ENCODE measurements at regions not wholly inside any gene's neighbourhood (a gene's known extent, or its start where the extent isn't known, plus 50 kb on each side); places are given as distances from the start of the nearest gene placed in this dataset.

GRCh38 chr5:171692107-171692506 is 93.5 kb upstream of the SMIM23 start:
- no peak for DNase-seq

DNA sequence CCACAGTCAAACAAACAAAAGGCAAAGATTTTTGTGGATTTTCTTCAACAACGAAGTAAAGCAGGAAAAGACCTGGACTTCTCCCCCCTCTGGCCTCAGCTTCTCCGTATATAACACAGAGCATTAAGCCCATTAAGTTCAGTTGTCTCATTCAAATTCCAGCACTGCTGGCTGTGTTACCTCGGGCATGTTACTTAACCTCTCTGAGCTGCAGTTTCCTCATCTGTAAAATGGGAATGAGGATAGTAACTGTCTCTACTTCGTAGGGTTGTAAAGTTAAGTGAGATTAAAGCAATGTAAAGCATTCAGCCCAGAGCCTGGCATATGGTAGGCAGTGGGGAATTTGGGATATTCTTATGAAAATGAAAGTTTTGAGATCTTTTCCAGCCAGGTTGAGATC is 92.7 kb upstream of the SMIM23 start:
- no peak for DNase-seq

DNA sequence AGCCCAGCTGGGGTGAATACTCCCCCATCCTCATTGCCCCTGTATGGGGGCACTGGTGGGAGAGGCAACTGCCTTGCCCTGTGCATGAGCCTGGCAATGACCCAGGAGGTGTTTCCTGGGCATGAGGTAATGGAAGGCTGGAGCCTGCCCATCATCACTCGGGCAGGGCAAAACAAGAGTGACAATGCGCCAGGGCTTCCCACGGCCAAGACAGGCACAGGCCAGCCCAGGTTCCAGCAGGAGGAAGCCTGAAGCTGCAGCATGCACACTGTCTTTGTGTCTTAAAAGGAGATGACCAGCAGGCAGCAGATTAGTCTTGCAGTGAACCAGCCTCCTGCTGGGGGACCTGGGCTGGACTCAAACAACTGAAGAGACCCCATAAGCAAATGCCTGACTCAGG is 92.2 kb upstream of the SMIM23 start:
- DNase-seq = no peak

DNA sequence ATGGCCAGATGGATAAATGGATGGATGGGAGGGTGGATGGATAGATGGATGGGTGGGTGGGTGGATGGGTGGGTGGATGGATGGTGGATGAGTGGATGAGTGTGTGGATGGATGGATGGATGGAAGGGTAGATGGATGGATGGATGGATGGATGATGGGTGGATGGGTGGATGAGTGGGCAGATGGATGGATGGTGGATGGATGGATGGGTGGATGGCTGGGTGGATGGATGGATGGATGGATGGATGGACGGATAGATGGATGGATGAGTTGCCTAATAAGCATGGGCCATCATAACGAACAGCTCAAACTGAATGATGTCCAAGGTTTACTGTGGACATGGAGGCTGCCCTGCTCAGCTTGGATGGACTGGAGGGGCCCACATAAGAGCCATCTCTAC is 89.8 kb upstream of the SMIM23 start:
- DNase-seq = no peak

DNA sequence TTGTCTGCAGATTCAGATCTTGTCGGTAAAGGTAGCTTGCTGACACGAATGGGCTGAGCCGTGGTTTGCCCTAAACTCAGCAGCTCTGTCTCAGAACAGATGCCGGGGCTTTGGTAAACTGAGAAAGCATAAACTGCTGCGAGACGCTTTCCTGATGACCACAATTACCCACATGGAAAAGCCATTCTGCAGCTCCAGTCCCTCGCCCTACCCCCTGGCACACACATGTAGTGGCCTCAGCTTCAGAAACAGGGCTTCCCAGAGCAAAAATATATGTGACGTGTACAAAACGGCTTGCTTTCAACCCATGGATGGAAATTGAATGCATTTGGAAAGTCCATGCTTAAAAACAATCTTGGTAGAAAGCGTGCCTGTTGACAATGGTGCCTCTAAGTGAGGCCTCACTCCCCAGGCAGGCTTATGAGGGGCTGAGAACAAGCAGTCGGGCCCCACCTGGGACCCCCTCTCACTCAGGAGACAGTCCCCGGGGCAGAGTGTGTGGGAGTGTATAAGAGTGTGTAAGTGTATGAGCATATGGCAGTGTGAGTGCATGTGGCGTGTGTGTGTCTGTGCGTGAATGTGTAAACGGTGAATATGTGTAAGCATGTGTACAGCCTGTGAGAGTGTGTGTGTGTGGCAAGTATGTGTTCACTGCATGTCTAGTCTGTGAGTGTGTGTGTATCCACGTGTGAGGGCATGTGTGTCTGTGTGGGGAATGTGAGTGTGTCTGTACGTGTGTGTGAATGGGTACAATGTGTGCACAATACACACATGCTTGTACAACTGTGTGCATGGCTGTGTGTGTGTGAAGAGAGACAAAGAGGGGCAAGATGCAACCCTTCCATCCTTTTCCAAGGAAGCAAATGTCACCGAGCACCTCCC is 88.2 kb upstream of the SMIM23 start:
- no peak for DNase-seq

DNA sequence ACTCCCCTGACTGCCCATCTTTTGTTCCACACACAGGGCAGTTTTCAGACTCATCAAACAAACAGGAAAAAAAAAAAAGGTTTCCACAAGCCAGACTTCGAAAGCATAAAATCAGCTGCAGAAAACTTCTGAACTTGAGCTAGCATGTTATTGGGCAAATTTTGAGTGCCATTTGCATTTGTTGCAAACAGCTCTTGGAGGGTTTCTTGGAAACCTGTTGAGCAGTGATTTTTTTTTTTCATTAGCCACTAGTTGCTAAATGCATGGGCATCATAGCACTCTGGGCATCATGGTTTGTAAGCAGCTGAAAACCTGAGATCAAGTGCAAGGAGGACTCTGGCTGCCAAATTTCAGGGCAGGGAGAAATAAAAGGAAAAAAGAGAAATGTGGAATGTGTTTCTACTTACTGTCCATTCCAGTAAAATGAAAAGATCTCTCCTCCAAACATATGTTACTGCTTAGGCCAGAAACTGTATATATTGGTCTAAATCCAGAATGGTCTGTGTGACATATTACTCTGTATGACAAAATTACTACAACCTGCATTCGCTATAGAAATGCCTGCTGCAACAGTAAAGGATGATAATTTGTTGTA is 85.2 kb upstream of the SMIM23 start:
- DNase-seq = no peak

DNA sequence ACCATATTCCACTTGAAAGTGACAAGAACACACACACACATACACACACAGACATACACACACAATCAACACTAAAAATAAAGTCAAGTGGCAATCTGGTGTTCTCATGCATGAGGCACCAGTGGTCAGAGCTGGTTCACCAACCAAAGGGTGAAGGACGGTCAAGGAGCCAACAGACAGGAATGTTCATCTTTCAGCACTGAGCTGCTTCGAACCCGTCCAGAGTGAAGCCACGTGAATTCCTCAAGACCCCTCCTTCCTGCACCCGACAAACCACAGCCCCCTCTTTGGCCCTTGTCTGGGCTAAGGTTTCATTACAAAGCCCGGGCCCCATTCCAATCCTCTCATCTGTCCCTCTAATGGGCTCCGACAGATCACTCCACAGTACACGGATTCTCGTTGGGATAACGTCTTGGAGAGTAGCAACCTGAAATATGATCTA is 84.5 kb upstream of the SMIM23 start:
- no peak for DNase-seq

GRCh38 chr5:171702135-171702770 is 83.4 kb upstream of the SMIM23 start:
- no peak for DNase-seq

- no peak for DNase-seq
These were observed 82.5 kb upstream of the SMIM23 start for GRCh38 chr5:171703146-171703545.

DNA sequence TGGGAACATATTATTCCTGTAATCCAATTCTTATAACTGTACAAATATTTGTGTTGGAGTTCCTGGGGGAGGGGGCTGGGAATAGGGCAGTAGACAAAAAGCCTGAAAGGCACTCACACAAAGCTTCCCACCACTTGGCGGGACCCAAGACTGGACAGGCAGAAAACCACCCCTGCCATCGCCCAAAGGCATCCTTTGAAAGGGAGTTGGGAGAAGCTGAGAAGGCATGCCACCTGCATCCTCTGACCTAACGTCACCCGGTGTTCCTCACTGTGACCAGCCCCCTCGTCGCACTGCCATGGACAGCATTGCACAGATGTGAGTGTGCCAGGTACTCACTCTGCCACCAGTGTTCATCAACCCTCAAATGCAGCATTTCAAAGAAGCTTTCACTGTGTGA is 80.6 kb upstream of the SMIM23 start:
- no peak for DNase-seq

- no peak for DNase-seq
These were observed 79.7 kb upstream of the SMIM23 start for GRCh38 chr5:171705830-171706468.

DNA sequence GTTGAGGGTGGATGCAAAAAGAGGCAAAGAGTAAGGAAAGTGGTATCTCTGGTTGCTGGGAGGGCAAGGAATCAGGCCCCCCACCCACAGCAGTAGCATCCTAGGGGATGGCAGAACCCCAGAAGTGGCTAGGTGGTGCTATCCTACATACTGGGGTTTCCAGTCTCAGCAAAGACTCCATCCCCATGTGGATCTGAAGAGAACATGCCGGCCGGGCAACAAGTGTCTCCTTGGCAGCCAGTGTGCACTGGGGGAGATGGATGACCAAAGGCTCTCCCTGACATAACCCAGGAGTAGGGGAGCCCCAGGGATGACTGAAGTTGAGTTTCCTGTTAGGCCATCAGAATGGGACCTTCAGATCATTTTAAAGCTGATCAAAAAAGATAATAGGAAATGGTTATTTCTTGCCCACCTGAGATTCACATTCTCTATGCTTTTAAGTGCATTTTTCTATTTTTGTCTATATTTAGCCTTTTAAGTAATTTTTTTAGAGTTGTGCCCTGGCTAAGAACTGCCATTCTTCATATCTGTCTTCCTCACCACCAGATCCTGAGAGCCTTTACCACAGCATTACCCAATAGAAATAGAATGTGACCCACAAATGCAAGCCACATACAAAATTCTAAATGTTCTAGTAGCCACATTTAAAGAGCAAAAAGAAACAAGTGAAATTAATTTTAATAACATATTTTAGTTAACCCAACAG is 78.7 kb upstream of the SMIM23 start:
- no peak for DNase-seq

GRCh38 chr5:171707442-171707792 is 78.2 kb upstream of the SMIM23 start:
- DNase-seq = no peak

DNA sequence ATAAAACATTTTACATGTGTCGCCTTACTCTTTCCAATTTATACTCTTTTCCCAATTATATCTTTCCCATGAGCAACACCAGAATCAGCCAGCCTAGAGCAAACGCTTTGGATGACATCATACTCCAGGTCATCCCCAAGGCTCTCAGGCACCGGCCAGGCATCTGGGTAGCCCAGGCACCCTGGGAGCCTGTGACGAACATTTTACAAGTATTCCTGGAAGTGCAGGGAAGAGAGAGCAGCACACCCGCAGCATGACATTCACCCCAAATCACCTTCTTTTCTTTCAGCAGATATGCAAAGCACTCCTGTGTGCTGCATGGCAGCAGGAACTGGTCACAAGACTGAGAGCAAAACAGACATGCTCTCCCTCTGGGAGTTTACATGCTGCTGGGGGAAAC is 75.7 kb upstream of the SMIM23 start:
- DNase-seq = no peak

- no peak for DNase-seq
These were observed 75.1 kb upstream of the SMIM23 start for GRCh38 chr5:171710451-171711024.

- no peak for DNase-seq
These were observed 74.0 kb upstream of the SMIM23 start for GRCh38 chr5:171711571-171711970.

GRCh38 chr5:171712616-171713015 is 73.0 kb upstream of the SMIM23 start:
- no peak for DNase-seq

DNA sequence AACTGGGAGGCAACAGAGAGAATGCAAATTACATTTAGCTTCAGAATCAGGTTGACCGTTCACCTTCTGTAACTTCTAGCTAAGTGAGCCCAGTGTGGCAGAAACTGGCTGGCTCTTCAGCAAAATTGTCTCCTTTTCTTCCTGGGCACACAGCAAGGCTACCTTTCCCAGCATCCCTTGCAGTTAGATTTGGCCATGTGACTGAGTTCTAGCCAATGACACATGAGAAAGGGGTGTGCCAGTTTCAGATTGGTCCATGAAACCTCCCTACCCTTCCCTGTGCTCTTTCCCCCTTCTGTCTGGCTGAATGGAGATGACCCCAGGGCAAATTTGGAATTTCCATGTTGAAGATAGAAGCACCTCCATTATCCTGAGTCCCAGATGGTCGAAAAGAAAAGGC is 72.5 kb upstream of the SMIM23 start:
- DNase-seq = no peak

DNA sequence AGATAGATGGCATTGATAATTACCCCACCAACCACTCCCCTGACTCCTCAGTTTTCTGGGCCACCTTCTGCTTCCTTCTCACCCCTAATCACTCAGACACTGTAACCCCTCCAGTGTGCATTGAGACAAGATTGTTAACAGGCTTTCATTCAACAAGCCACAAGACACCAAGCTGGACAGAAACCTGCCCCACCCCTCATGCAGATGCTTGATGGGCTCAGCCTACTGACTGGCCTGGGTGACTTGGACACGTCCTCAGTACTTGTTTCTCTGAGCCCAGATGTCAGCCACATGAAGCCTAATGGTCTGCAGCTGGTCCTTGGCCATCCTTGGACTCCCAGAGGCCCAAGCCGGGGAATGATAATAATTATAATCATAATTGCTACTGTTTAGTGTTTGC is 71.4 kb upstream of the SMIM23 start:
- DNase-seq = no peak

DNA sequence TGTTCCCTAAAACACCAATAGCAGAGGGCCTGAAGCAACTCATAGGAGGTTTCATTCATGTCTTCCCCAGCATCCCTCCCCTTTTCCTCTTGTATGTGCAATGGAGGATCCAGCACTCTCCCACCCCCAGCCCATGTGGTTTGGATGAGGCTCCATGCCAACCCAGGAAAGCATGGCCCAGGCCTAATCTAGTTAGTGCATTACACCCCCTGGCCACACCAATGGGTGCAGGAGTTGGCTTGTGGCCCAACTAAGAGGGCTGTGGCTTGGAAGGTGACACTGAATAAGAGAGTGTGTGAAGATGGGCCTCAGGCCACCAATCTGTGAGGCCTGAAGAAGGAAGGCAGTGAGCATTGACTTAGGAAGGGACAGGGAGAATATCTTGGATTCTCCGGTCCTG is 70.8 kb upstream of the SMIM23 start:
- DNase-seq = no peak

GRCh38 chr5:171715551-171715950 is 70.1 kb upstream of the SMIM23 start:
- no peak for DNase-seq

- DNase-seq = no peak
These were observed 65.5 kb upstream of the SMIM23 start for GRCh38 chr5:171720086-171720485.

- peak; percentile 46 to 49 for DNase-seq
These were observed 64.2 kb upstream of the SMIM23 start for GRCh38 chr5:171721464-171721863.
